GM12865 (cell line): ENCODE measurements at regions not wholly inside any gene's neighbourhood (a gene's known extent, or its start where the extent isn't known, plus 50 kb on each side); places are given as distances from the start of the nearest gene placed in this dataset.
A peak's percentile ranks its signal among the peaks of the same experiment; 100 is the strongest.

Source experiments
- DNase-seq: peaks from one replicate; pipeline ENCODE4 v3.0.0; 2010; ENCODE audit warnings: low read depth
- H3K4me3 ChIP-seq: 2 replicates; pipeline ENCODE4 v1.5.1; 2011; ENCODE audit warnings: mild to moderate bottlenecking, low read depth, low read length, control low read depth
- CTCF ChIP-seq: IDR thresholded peaks from 2 replicates; pipeline ENCODE4 v1.5.1; 2011; ENCODE audit warnings: low read length, control low read depth, low read depth, inconsistent platforms; ENCODE audit not compliant: insufficient read depth; ENCODE audit errors: missing control alignments

- H3K4me3 ChIP-seq: no peak overlapping the region
- TF ChIP-seq CTCF: no peak
Measured at GRCh38 chr2:155043097-155043496, 344.6 kb downstream of the KCNJ3 start.

GRCh38 chr2:155035308-155035707, 336.8 kb downstream of the KCNJ3 start:
- H3K4me3 ChIP-seq: no peak overlapping the region
- DNase-seq: no peak
- no peak for TF ChIP-seq CTCF

More at GRCh38 chr2:155043097-155043496, 344.6 kb downstream of the KCNJ3 start:
- no peak for DNase-seq

- peak; percentile 12 for DNase-seq
- TF ChIP-seq CTCF: no peak
- H3K4me3 ChIP-seq: no peak overlapping the region; the same call in 1 of the 2 replicates
Measured at GRCh38 chr2:155033652-155034051, 335.2 kb downstream of the KCNJ3 start.

- no peak for TF ChIP-seq CTCF
- H3K4me3 ChIP-seq: no peak overlapping the region
- no peak for DNase-seq
Measured at GRCh38 chr2:155030296-155030695, 331.8 kb downstream of the KCNJ3 start.

GRCh38 chr2:155026651-155027174, 328.2 kb downstream of the KCNJ3 start:
- no peak for DNase-seq
- H3K4me3 ChIP-seq: no peak overlapping the region
- TF ChIP-seq CTCF: no peak

- H3K4me3 ChIP-seq: no peak overlapping the region
- TF ChIP-seq CTCF: no peak
- no peak for DNase-seq
Measured at GRCh38 chr2:155023674-155024073, 325.2 kb downstream of the KCNJ3 start.

GRCh38 chr2:155022531-155022930, 324.0 kb downstream of the KCNJ3 start:
- no peak overlapping the region for H3K4me3 ChIP-seq
- DNase-seq: no peak
- TF ChIP-seq CTCF: no peak
